Suprapubic skin (tissue), 4 donors: ENCODE measurements at regions not wholly inside any gene's neighbourhood (a gene's known extent, or its start where the extent isn't known, plus 50 kb on each side); places are given as distances from the start of the nearest gene placed in this dataset.
A peak's percentile ranks its signal among the peaks of the same experiment; 100 is the strongest.
"Not testable (repeated sequence)": the region's sequence is repeated elsewhere in the genome, so short reads cannot be mapped to it uniquely, and the experiment has no call there.

Source experiments
- DNase-seq, 2 donors: peaks; one replicate each; pipeline ENCODE4 v3.0.0-alpha.2; 2019; ENCODE audit warnings: low spot score in 2 of 2
- H3K27ac ChIP-seq: fragments of 200-600 bp; sonication (generic); one replicate; pipeline ENCODE4 v1.5.1; 2019
- H3K27me3 ChIP-seq: fragments of 200-600 bp; sonication (generic); one replicate; pipeline ENCODE4 v1.5.1; 2019
- H3K36me3 ChIP-seq: fragments of 200-600 bp; sonication (generic); one replicate; pipeline ENCODE4 v1.5.1; 2019
- H3K4me1 ChIP-seq: fragments of 200-600 bp; sonication (generic); one replicate; pipeline ENCODE4 v1.5.1; 2019
- H3K4me3 ChIP-seq: fragments of 200-600 bp; sonication (generic); one replicate; pipeline ENCODE4 v1.5.1; 2019; ENCODE audit warnings: mild to moderate bottlenecking
- H3K9me3 ChIP-seq: fragments of 200-600 bp; sonication (generic); one replicate; pipeline ENCODE4 v1.5.1; 2019
- CTCF ChIP-seq, 2 donors: fragments of 200-600 bp in 1 of 2; fragments of 450-650 bp in 1 of 2; sonication (generic) in 1 of 2; IDR thresholded peaks; one replicate each; pipeline ENCODE4 v1.5.1; 2016 to 2019; ENCODE audit warnings: antibody characterized with exemption in 2 of 2, mild to moderate bottlenecking in 1 of 2, moderate library complexity in 1 of 2
- EP300 ChIP-seq: sonication (generic); formaldehyde crosslinking; IDR thresholded peaks from one replicate; pipeline ENCODE4 v1.6.1; 2017; ENCODE audit warnings: antibody characterized with exemption
- POLR2A ChIP-seq, 2 donors: fragments of 450-650 bp; IDR thresholded peaks; one replicate each; pipeline ENCODE4 v1.6.1; 2017; ENCODE audit warnings: antibody characterized with exemption in 2 of 2, mild to moderate bottlenecking in 2 of 2, moderate library complexity in 2 of 2
- POLR2AphosphoS5 ChIP-seq, 3 donors: sonication (generic); formaldehyde crosslinking; IDR thresholded peaks; one replicate each; pipeline ENCODE4 v1.6.1; 2017; ENCODE audit warnings: antibody characterized with exemption in 3 of 3
- WGBS: methylation state at CpG from one replicate; pipeline ENCODE4 v1.1.5; 2018; 5-methylcytosine and 5-hydroxymethylcytosine counted together

- no peak overlapping the region for H3K27ac ChIP-seq
- no peak for DNase-seq
- no peaks in the 10 kb centered on the region for H3K9me3 ChIP-seq
- H3K4me3 ChIP-seq: no peak overlapping the region
- H3K36me3 ChIP-seq: no peaks in the 10 kb centered on the region
- TF ChIP-seq POLR2AphosphoS5 (IDR thresholded peaks at IDR 0.05) (no peak), CTCF (IDR thresholded peaks at IDR 0.05) (no peak), POLR2A (IDR thresholded peaks at IDR 0.05) (no peak), EP300 (no peak)
- H3K4me1 ChIP-seq: no peaks in the 10 kb centered on the region
- H3K27me3 ChIP-seq: no peaks in the 10 kb centered on the region
- WGBS: 37% methylated on average over 4 of the region's 4 CpGs
Observed at GRCh38 chr3:90145094-90145860, 1037.9 kb downstream of the EPHA3 start.

GRCh38 chr3:90180096-90180495 is 1072.7 kb downstream of the EPHA3 start:
- no peak for DNase-seq
- whole genome bisulfite sequencing: 54% methylated on average over 2 of the region's 2 CpGs
- Histone ChIP-seq H3K4me1 (peaks cover 3% of the 10 kb centered on the region), H3K27ac (no peak overlapping the region), H3K36me3 (no peaks in the 10 kb centered on the region), H3K9me3 (no peaks in the 10 kb centered on the region), H3K27me3 (no peaks in the 10 kb centered on the region), H3K4me3 (no peak overlapping the region)
- TF ChIP-seq POLR2AphosphoS5 (IDR thresholded peaks at IDR 0.05): no peak
- no peak for TF ChIP-seq POLR2A (IDR thresholded peaks at IDR 0.05)
- TF ChIP-seq EP300: no peak
- TF ChIP-seq CTCF (IDR thresholded peaks at IDR 0.05): no peak

- WGBS: 38% methylated on average over 3 of the region's 3 CpGs
- no peak overlapping the region for H3K27ac ChIP-seq
- TF ChIP-seq EP300 (no peak), CTCF (IDR thresholded peaks at IDR 0.05) (no peak), POLR2A (IDR thresholded peaks at IDR 0.05) (no peak), POLR2AphosphoS5 (IDR thresholded peaks at IDR 0.05) (no peak)
Observed at GRCh38 chr3:90180543-90180942, 1073.1 kb downstream of the EPHA3 start.

GRCh38 chr3:90182291-90182976 is 1075.0 kb downstream of the EPHA3 start:
- peak overlapping the region; percentile 30 for H3K4me3 ChIP-seq
- 31% methylated on average over 19 of the region's 19 CpGs for WGBS
- not testable (repeated sequence) for H3K27me3 ChIP-seq, H3K36me3 ChIP-seq, H3K9me3 ChIP-seq, H3K27ac ChIP-seq, DNase-seq, H3K4me1 ChIP-seq

More at GRCh38 chr3:90180543-90180942, 1073.1 kb downstream of the EPHA3 start:
- no peak for DNase-seq
- H3K4me3 ChIP-seq: no peak overlapping the region
- peaks cover 3% of the 10 kb centered on the region for H3K4me1 ChIP-seq
- no peaks in the 10 kb centered on the region for H3K9me3 ChIP-seq
- no peaks in the 10 kb centered on the region for H3K36me3 ChIP-seq
- H3K27me3 ChIP-seq: no peaks in the 10 kb centered on the region

GRCh38 chr3:90184861-90185260 is 1077.4 kb downstream of the EPHA3 start:
- Histone ChIP-seq H3K4me3 (no peak overlapping the region), H3K27me3 (no peaks in the 10 kb centered on the region), H3K9me3 (no peaks in the 10 kb centered on the region), H3K36me3 (no peaks in the 10 kb centered on the region), H3K4me1 (peaks cover 3% of the 10 kb centered on the region), H3K27ac (no peak overlapping the region)
- no peak for DNase-seq
- TF ChIP-seq POLR2AphosphoS5 (IDR thresholded peaks at IDR 0.05): no peak
- no peak for TF ChIP-seq CTCF (IDR thresholded peaks at IDR 0.05)
- no peak for TF ChIP-seq EP300
- TF ChIP-seq POLR2A (IDR thresholded peaks at IDR 0.05): no peak
- 75% methylated on average over 4 of the region's 4 CpGs for WGBS

- not testable (repeated sequence) for H3K4me1 ChIP-seq, H3K27me3 ChIP-seq, H3K36me3 ChIP-seq, H3K4me3 ChIP-seq, H3K9me3 ChIP-seq, DNase-seq, H3K27ac ChIP-seq
- 88% methylated on average over 4 of the region's 4 CpGs for WGBS
Observed at GRCh38 chr3:90197383-90197782, 1090.0 kb downstream of the EPHA3 start.

GRCh38 chr3:90202931-90203330 is 1095.5 kb downstream of the EPHA3 start:
- H3K27ac ChIP-seq, H3K27me3 ChIP-seq, H3K36me3 ChIP-seq, H3K4me1 ChIP-seq, H3K4me3 ChIP-seq, DNase-seq, H3K9me3 ChIP-seq: not testable (repeated sequence)
- 39% methylated on average over 2 of the region's 2 CpGs for WGBS

- peak overlapping the region; percentile 80 for H3K27ac ChIP-seq
- WGBS: 62% methylated on average over 2 of the region's 2 CpGs
- not testable (repeated sequence) for H3K4me3 ChIP-seq, H3K9me3 ChIP-seq, DNase-seq, H3K36me3 ChIP-seq, H3K27me3 ChIP-seq, H3K4me1 ChIP-seq
Observed at GRCh38 chr3:90206482-90206881, 1099.1 kb downstream of the EPHA3 start.
